ENCODE measurements at regions not wholly inside any gene's neighbourhood (a gene's known extent, or its start where the extent isn't known, plus 50 kb on each side); places are given as distances from the start of the nearest gene placed in this dataset.
A peak's percentile ranks its signal among the peaks of the same experiment; 100 is the strongest.

DNA sequence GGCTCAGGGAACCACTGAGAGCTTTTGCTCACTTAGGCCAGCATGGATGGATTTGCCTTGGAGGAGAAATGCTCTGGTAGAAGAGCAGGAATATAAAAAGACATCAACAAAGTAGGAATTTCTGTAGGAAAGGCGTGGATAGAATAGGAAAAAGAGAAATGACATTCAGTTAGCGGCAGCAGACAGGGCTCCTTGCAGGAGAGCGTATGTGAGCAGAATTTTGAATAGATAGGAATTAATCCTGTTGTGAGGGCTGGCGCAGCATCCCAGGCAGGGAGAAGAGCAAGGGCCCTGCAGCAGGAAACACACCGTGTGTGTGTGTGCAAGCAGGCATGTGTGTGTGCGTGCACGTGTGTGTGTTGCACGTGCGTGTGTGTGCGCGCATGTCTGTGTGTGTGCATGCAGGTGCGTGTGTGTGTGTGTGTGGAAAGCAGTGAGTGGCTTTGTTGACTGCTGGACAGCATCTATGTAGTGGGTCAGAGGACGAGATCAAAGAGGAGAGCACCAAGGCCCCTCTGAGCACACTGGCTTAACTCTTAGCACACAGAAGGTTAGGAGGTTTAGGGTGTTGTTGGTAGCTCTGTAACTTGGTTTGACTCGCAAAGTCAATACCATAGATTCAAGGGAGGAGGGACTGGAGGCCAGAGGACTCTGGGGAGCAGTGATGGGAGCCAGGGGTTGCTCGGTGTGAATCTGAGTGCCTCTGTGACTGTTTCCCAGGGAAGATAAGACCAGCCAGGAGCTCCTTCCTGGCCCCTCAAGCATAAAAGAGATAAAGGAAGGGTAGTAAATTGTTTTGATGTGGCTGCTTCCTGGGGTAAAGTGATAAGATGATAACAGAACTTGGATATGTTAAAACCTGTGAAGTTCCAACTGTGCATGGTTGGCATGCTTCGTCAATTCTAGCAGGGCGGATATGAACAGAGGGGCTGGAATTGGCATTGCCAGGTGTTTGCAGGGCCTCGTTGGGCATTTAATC, 639.5 kb downstream of the NR2F2 start:
- no peaks in the 10 kb centered on the region for H3K9me1 ChIP-seq (replicated peaks; ENCODE audit: control insufficient read depth, extremely low read depth, insufficient read depth, low read length)
- no peak overlapping the region for H3K27ac ChIP-seq (ENCODE audit: insufficient read depth, low read depth, low read length)
- BruUV-seq (replicated peaks): no TSS peak

DNA sequence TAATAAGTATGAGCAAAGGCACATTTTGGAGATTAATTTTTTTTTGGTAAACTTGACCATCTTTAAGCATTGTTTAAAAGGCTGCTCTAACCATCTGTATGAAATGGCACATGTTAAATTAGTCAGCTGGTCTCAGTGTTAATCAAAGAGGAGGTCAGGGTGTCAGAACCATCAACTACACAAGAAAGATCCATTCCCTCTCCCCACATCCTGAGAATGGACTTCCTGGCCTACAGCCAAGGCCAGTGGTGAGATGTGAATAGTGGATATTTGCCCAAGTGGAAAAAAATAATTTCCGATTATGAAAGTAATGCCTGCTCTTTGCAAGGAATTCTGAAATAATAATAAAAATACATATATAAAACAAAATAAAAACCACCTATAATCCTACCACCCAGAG, 641.7 kb downstream of the NR2F2 start:
- no peaks in the 10 kb centered on the region for H3K36me3 ChIP-seq (ENCODE audit: control insufficient read depth in 2 of 2, extremely low read depth in 1 of 2, insufficient read depth in 2 of 2, low read length in 2 of 2)
- TF ChIP-seq POLR2AphosphoS5 (IDR thresholded peaks at IDR 0.05; ENCODE audit: insufficient read depth, low read depth, low read length) (peak; percentile 27), MYC (IDR thresholded peaks at IDR 0.05; ENCODE audit: low read depth, low read length) (no peak), FOS (IDR thresholded peaks at IDR 0.05; ENCODE audit: borderline replicate concordance, insufficient read depth, low read length) (no peak), GATA2 (IDR thresholded peaks at IDR 0.05; ENCODE audit: insufficient read depth, insufficient read length, low read depth, low read length) (no peak)
- TF ChIP-seq, protein P1, sequence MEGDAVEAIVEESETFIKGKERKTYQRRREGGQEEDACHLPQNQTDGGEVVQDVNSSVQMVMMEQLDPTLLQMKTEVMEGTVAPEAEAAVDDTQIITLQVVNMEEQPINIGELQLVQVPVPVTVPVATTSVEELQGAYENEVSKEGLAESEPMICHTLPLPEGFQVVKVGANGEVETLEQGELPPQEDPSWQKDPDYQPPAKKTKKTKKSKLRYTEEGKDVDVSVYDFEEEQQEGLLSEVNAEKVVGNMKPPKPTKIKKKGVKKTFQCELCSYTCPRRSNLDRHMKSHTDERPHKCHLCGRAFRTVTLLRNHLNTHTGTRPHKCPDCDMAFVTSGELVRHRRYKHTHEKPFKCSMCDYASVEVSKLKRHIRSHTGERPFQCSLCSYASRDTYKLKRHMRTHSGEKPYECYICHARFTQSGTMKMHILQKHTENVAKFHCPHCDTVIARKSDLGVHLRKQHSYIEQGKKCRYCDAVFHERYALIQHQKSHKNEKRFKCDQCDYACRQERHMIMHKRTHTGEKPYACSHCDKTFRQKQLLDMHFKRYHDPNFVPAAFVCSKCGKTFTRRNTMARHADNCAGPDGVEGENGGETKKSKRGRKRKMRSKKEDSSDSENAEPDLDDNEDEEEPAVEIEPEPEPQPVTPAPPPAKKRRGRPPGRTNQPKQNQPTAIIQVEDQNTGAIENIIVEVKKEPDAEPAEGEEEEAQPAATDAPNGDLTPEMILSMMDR (IDR thresholded peaks at IDR 0.05; ENCODE audit: extremely low read depth in 1 of 2, insufficient read depth in 1 of 2, low read depth in 1 of 2, low read length in 2 of 2): no peak
- ChIA-PET POLR2A (no interaction called here), CTCF (interaction anchor here (1.0 kb wide), 1 partner anchor 21 kb away, joined by 3 read pairs; no protein-coding TSS in a partner anchor)
- intact Hi-C loops (cut with micrococcal nuclease): no loop called here
- no peak overlapping the region for H2AFZ ChIP-seq (ENCODE audit: low read depth, low read length)
- peak; percentile 78 for DNase-seq (ENCODE audit: low read depth, low spot score)
- H3K9me3 ChIP-seq (replicated peaks; ENCODE audit: control insufficient read depth, insufficient read depth, low read length): no peaks in the 10 kb centered on the region
- H3K27me3 ChIP-seq (ENCODE audit: control insufficient read depth in 2 of 2, insufficient read depth in 2 of 2, low read length in 2 of 2): peaks cover 0 to 13% of the 10 kb centered on the region in 2 experiments
- no peak overlapping the region for H3K4me2 ChIP-seq (ENCODE audit: insufficient read depth, low read length)
- no peaks in the 10 kb centered on the region for H4K20me1 ChIP-seq (replicated peaks; ENCODE audit: control insufficient read depth, extremely low read depth, insufficient read depth, low read length)
- H3K79me2 ChIP-seq (ENCODE audit: control insufficient read depth, insufficient read depth, low read length): no peaks in the 10 kb centered on the region
- H3K4me1 ChIP-seq (ENCODE audit: control insufficient read depth, extremely low read depth, insufficient read depth, low read length): peaks cover 5% of the 10 kb centered on the region
- H3K9ac ChIP-seq (replicated peaks; ENCODE audit: extremely low read depth, insufficient read depth, low read length): no peak overlapping the region
- FAIRE-seq: peak; percentile 71
- BruUV-seq (replicated peaks): no TSS peak
- dilution Hi-C loops (cut with MboI; ENCODE audit: extremely low pct_ligation_motif_present, low sequenced_read_pairs): no loop called here
- H3K4me3 ChIP-seq (replicated peaks in 1 of 3; ENCODE audit: insufficient read depth in 1 of 3, low read depth in 1 of 3, low read length in 3 of 3): no peak overlapping the region
- H3K9me1 ChIP-seq (replicated peaks; ENCODE audit: control insufficient read depth, extremely low read depth, insufficient read depth, low read length): no peaks in the 10 kb centered on the region
- H3K27ac ChIP-seq (ENCODE audit: insufficient read depth, low read depth, low read length): no peak overlapping the region

More for the DNA sequence above, 639.5 kb downstream of the NR2F2 start:
- H3K4me3 ChIP-seq (replicated peaks in 1 of 3; ENCODE audit: insufficient read depth in 1 of 3, low read depth in 1 of 3, low read length in 3 of 3): no peak overlapping the region
- no peak overlapping the region for H3K9ac ChIP-seq (replicated peaks; ENCODE audit: extremely low read depth, insufficient read depth, low read length)
- H3K4me1 ChIP-seq (ENCODE audit: control insufficient read depth, extremely low read depth, insufficient read depth, low read length): peaks cover 5% of the 10 kb centered on the region
- intact Hi-C loops (cut with micrococcal nuclease): no loop called here
- no peaks in the 10 kb centered on the region for H4K20me1 ChIP-seq (replicated peaks; ENCODE audit: control insufficient read depth, extremely low read depth, insufficient read depth, low read length)
- no peak overlapping the region for H2AFZ ChIP-seq (ENCODE audit: low read depth, low read length)
- H3K79me2 ChIP-seq (ENCODE audit: control insufficient read depth, insufficient read depth, low read length): no peaks in the 10 kb centered on the region
- ChIA-PET POLR2A (no interaction called here), CTCF (no interaction called here)
- no peak for FAIRE-seq
- TF ChIP-seq FOS (IDR thresholded peaks at IDR 0.05; ENCODE audit: borderline replicate concordance, insufficient read depth, low read length): no peak
- H3K27me3 ChIP-seq (ENCODE audit: control insufficient read depth in 2 of 2, insufficient read depth in 2 of 2, low read length in 2 of 2): peaks cover 0 to 16% of the 10 kb centered on the region in 2 experiments
- DNase-seq (ENCODE audit: low read depth, low spot score): no peak
- no peaks in the 10 kb centered on the region for H3K9me3 ChIP-seq (replicated peaks; ENCODE audit: control insufficient read depth, insufficient read depth, low read length)
- no peak overlapping the region for H3K4me2 ChIP-seq (ENCODE audit: insufficient read depth, low read length)
- no peaks in the 10 kb centered on the region for H3K36me3 ChIP-seq (ENCODE audit: control insufficient read depth in 2 of 2, extremely low read depth in 1 of 2, insufficient read depth in 2 of 2, low read length in 2 of 2)
- dilution Hi-C loops (cut with MboI; ENCODE audit: extremely low pct_ligation_motif_present, low sequenced_read_pairs): no loop called here

Data from endothelial cell of umbilical vein (primary cell).